Hepatocyte (in vitro differentiated cells): ENCODE measurements at regions not wholly inside any gene's neighbourhood (a gene's known extent, or its start where the extent isn't known, plus 50 kb on each side); places are given as distances from the start of the nearest gene placed in this dataset.

Source experiments
- DNase-seq: peaks from one replicate; pipeline ENCODE4 v3.0.0-alpha.2; 2016; ENCODE audit warnings: low spot score
- H2AFZ ChIP-seq: fragments of 200-600 bp; sonication (generic); 2 replicates; pipeline ENCODE4 v1.6.0; 2016; ENCODE audit warnings: antibody characterized with exemption, mild to moderate bottlenecking
- H3K27ac ChIP-seq: fragments of 200-600 bp; sonication (generic); 2 replicates; pipeline ENCODE4 v1.5.1; 2016; ENCODE audit warnings: mild to moderate bottlenecking
- H3K27me3 ChIP-seq: fragments of 200-600 bp; sonication (generic); 2 replicates; pipeline ENCODE4 v1.6.1; 2016
- H3K36me3 ChIP-seq: fragments of 200-600 bp; sonication (generic); replicated peaks from 2 replicates; pipeline ENCODE4 v1.5.1; 2016; ENCODE audit warnings: low read depth; ENCODE audit not compliant: insufficient read depth
- H3K4me1 ChIP-seq: fragments of 200-600 bp; sonication (generic); 2 replicates; pipeline ENCODE4 v1.5.1; 2016; ENCODE audit warnings: mild to moderate bottlenecking, moderate library complexity; ENCODE audit not compliant: insufficient read depth
- H3K4me2 ChIP-seq: fragments of 200-600 bp; sonication (generic); 2 replicates; pipeline ENCODE4 v1.6.0; 2016
- H3K4me3 ChIP-seq: fragments of 200-600 bp; sonication (generic); 2 replicates; pipeline ENCODE4 v1.5.1; 2016; ENCODE audit warnings: mild to moderate bottlenecking
- H3K79me2 ChIP-seq: fragments of 200-600 bp; sonication (generic); 2 replicates; pipeline ENCODE4 v1.6.0; 2017; ENCODE audit warnings: mild to moderate bottlenecking
- H3K9me2 ChIP-seq: fragments of 200-600 bp; sonication (generic); replicated peaks from 2 replicates; pipeline ENCODE4 v1.6.0; 2017; ENCODE audit warnings: mild to moderate bottlenecking; ENCODE audit not compliant: insufficient read depth
- H3K9me3 ChIP-seq: fragments of 200-600 bp; sonication (generic); 2 replicates; pipeline ENCODE4 v1.5.1; 2016; ENCODE audit warnings: low read depth, mild to moderate bottlenecking
- H4K20me1 ChIP-seq: fragments of 200-600 bp; sonication (generic); 2 replicates; pipeline ENCODE4 v1.6.0; 2016; ENCODE audit warnings: mild to moderate bottlenecking; ENCODE audit not compliant: insufficient read depth, poor library complexity, severe bottlenecking
- EZH2 ChIP-seq: fragments of 200-600 bp; sonication (generic); IDR thresholded peaks from 2 replicates; pipeline ENCODE4 v1.6.1; 2016; ENCODE audit warnings: antibody characterized with exemption, mild to moderate bottlenecking, borderline replicate concordance
- EZH2phosphoT487 ChIP-seq: fragments of 200-600 bp; sonication (generic); IDR thresholded peaks from one replicate; pipeline ENCODE4 v1.6.1; 2018; ENCODE audit warnings: antibody characterized with exemption, mild to moderate bottlenecking, low read depth, moderate library complexity; ENCODE audit not compliant: unreplicated experiment, severe bottlenecking
- WGBS: methylation state at CpG from one replicate; pipeline ENCODE4 v1.1.6; 2016; ENCODE audit warnings: low lambda C conversion rate; ENCODE audit errors: missing lambda C conversion rate; 5-methylcytosine and 5-hydroxymethylcytosine counted together
- TF ChIP-seq, protein P1 (sequence below): fragments of 200-600 bp; sonication (generic); IDR thresholded peaks from 2 replicates; pipeline ENCODE4 v1.5.1; 2016; ENCODE audit warnings: antibody characterized with exemption, mild to moderate bottlenecking; ENCODE audit not compliant: poor library complexity

DNA sequence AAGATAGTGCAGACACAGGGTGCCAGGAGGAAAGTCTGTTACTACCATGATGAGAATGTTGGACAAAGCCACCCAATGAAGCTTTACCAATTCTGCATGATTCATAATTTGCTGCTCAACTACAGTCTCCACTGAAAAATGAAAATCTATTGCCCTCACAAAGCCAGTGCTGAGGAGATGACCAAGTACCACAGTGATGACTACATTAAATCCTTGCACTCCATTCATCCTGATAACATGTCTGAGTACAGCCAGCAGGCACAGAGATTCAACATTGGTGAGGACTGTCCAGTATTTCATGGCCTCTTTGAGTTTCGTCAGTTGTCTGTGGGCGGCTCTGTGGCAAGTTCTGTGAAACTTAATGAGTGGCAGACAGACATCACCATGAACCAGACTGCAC lies 144.0 kb downstream of the PLCE1 start:
- WGBS, result 80% methylated on average over 2 of the region's 2 CpGs
- H4K20me1 ChIP-seq, result no peaks in the 10 kb centered on the region
- no peaks in the 10 kb centered on the region for H3K9me2 ChIP-seq
- H3K36me3 ChIP-seq, result no peaks in the 10 kb centered on the region
- no peaks in the 10 kb centered on the region for H3K79me2 ChIP-seq
- H3K27me3 ChIP-seq, result no peaks in the 10 kb centered on the region
- no peak for TF ChIP-seq EZH2phosphoT487
- TF ChIP-seq EZH2, result no peak
- TF ChIP-seq, protein P1, sequence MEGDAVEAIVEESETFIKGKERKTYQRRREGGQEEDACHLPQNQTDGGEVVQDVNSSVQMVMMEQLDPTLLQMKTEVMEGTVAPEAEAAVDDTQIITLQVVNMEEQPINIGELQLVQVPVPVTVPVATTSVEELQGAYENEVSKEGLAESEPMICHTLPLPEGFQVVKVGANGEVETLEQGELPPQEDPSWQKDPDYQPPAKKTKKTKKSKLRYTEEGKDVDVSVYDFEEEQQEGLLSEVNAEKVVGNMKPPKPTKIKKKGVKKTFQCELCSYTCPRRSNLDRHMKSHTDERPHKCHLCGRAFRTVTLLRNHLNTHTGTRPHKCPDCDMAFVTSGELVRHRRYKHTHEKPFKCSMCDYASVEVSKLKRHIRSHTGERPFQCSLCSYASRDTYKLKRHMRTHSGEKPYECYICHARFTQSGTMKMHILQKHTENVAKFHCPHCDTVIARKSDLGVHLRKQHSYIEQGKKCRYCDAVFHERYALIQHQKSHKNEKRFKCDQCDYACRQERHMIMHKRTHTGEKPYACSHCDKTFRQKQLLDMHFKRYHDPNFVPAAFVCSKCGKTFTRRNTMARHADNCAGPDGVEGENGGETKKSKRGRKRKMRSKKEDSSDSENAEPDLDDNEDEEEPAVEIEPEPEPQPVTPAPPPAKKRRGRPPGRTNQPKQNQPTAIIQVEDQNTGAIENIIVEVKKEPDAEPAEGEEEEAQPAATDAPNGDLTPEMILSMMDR, result no peak
- H3K27ac ChIP-seq, result no peak overlapping the region
- H3K4me3 ChIP-seq, result no peak overlapping the region
- no peaks in the 10 kb centered on the region for H3K4me1 ChIP-seq
- H2AFZ ChIP-seq, result no peak overlapping the region
- DNase-seq, result no peak
- no peak overlapping the region for H3K4me2 ChIP-seq
- no peaks in the 10 kb centered on the region for H3K9me3 ChIP-seq

DNA sequence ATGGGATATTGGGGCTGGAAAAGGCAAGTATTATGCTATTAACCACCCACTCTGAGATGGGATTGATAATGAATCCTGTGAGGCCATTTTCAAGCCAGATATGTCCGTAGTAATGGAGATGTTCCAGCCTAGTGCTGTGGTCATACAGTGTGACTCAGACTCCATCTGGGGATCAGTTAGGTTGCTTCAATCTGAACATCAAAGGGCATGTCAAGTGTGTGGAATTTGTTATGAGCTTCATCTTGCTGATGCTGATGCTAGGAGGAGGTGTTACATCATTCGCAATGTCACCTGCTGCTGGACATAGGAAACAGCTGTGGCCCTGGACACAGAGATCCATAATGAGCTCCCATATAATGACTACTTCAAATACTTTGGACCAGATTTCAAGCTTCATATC lies 144.7 kb downstream of the PLCE1 start:
- H3K9me2 ChIP-seq, result no peaks in the 10 kb centered on the region
- no peaks in the 10 kb centered on the region for H4K20me1 ChIP-seq
- no peak overlapping the region for H2AFZ ChIP-seq
- H3K27me3 ChIP-seq, result no peaks in the 10 kb centered on the region
- no peaks in the 10 kb centered on the region for H3K9me3 ChIP-seq
- no peak for DNase-seq
- no peaks in the 10 kb centered on the region for H3K36me3 ChIP-seq
- no peaks in the 10 kb centered on the region for H3K79me2 ChIP-seq
- WGBS, result 89% methylated on average over 2 of the region's 2 CpGs
- TF ChIP-seq, protein P1, result no peak
- TF ChIP-seq EZH2phosphoT487, result no peak
- TF ChIP-seq EZH2, result no peak
- H3K4me2 ChIP-seq, result no peak overlapping the region
- no peaks in the 10 kb centered on the region for H3K4me1 ChIP-seq
- H3K4me3 ChIP-seq, result no peak overlapping the region
- H3K27ac ChIP-seq, result no peak overlapping the region

DNA sequence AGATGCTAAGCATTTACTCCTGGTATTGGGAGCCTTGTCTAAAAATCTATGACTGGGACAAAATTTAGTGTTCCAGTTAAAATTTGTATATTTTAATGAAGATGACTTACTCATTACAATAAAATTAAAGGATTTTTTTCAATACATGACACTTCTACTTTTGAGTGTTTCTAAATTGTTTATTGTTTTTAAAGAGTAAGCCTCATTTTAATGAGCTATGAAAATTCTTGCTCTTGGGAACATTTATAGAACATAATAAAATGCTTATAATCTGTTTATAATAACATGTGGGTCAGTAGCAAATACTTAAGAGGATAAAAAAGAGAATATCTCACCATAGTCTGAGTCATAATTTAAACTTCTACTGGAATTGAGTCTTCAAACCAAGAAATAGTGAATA lies 149.5 kb downstream of the PLCE1 start:
- Histone ChIP-seq H3K27ac (no peak overlapping the region), H3K4me1 (no peaks in the 10 kb centered on the region), H3K4me3 (no peak overlapping the region), H3K4me2 (no peak overlapping the region), H2AFZ (no peak overlapping the region), H4K20me1 (no peaks in the 10 kb centered on the region), H3K36me3 (no peaks in the 10 kb centered on the region), H3K9me2 (no peaks in the 10 kb centered on the region), H3K79me2 (no peaks in the 10 kb centered on the region), H3K27me3 (no peaks in the 10 kb centered on the region), H3K9me3 (no peaks in the 10 kb centered on the region)
- no peak for DNase-seq
- no peak for TF ChIP-seq EZH2phosphoT487
- TF ChIP-seq, protein P1, result no peak
- TF ChIP-seq EZH2, result no peak

DNA sequence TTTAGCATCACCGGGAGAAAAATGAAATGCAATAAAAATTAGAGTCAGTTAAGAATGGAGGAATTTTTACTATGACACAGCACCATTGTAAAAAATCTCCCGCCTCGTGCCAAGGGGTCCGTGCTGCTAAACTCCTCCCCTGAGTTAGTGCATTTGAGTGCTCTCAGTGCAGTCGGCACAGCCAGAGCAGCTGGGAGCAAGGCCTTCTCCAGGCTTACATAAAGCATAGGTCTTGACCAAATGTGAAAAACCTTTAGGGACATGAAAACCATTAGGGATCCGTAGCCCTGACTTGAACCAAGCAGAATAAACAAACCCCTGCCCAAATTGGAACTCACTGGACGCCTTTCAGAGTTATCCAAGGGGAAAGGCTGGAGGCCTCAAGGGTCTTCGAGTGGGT lies 152.6 kb downstream of the PLCE1 start:
- 81% methylated on average over 8 of the region's 8 CpGs for WGBS
- Histone ChIP-seq H3K79me2 (no peaks in the 10 kb centered on the region), H3K4me3 (no peak overlapping the region)

More for the DNA sequence above, 152.6 kb downstream of the PLCE1 start:
- no peak overlapping the region for H3K4me2 ChIP-seq
- H3K27ac ChIP-seq, result no peak overlapping the region
- H2AFZ ChIP-seq, result no peak overlapping the region
- H3K9me3 ChIP-seq, result no peaks in the 10 kb centered on the region
- no peaks in the 10 kb centered on the region for H3K9me2 ChIP-seq
- H3K36me3 ChIP-seq, result no peaks in the 10 kb centered on the region
- no peak for DNase-seq
- no peaks in the 10 kb centered on the region for H3K27me3 ChIP-seq
- no peaks in the 10 kb centered on the region for H3K4me1 ChIP-seq
- TF ChIP-seq, protein P1, result no peak
- no peak for TF ChIP-seq EZH2phosphoT487
- no peak for TF ChIP-seq EZH2
- no peaks in the 10 kb centered on the region for H4K20me1 ChIP-seq
